HG03196 (cell line): ENCODE measurements at regions not wholly inside any gene's neighbourhood (a gene's known extent, or its start where the extent isn't known, plus 50 kb on each side); places are given as distances from the start of the nearest gene placed in this dataset.

Experiments
- ATAC-seq: cut with Tn5 transposase; IDR thresholded peaks from one replicate; pipeline ENCODE4 v1.9.1; 2021; ENCODE audit not compliant: unreplicated experiment

GRCh38 chr3:178259703-178260102 is 276.5 kb upstream of the KCNMB2 start:
- no peak for ATAC-seq

- no peak for ATAC-seq
These were observed 275.2 kb upstream of the KCNMB2 start for GRCh38 chr3:178260887-178261565.

GRCh38 chr3:178263236-178263916 is 272.9 kb upstream of the KCNMB2 start:
- no peak for ATAC-seq

GRCh38 chr3:178267158-178267844 is 268.9 kb upstream of the KCNMB2 start:
- no peak for ATAC-seq

- no peak for ATAC-seq
These were observed 265.4 kb upstream of the KCNMB2 start for GRCh38 chr3:178270838-178271237.

GRCh38 chr3:178271740-178272387 is 264.4 kb upstream of the KCNMB2 start:
- no peak for ATAC-seq

GRCh38 chr3:178272841-178273240 is 263.4 kb upstream of the KCNMB2 start:
- ATAC-seq: no peak

GRCh38 chr3:178274711-178275110 is 261.5 kb upstream of the KCNMB2 start:
- no peak for ATAC-seq

GRCh38 chr3:178275311-178275710 is 260.9 kb upstream of the KCNMB2 start:
- no peak for ATAC-seq

GRCh38 chr3:178275793-178276192 is 260.4 kb upstream of the KCNMB2 start:
- ATAC-seq: no peak

GRCh38 chr3:178277605-178278004 is 258.6 kb upstream of the KCNMB2 start:
- no peak for ATAC-seq

GRCh38 chr3:178283561-178283960 is 252.7 kb upstream of the KCNMB2 start:
- ATAC-seq: no peak

GRCh38 chr3:178284181-178284580 is 252.1 kb upstream of the KCNMB2 start:
- ATAC-seq: no peak

GRCh38 chr3:178288074-178288473 is 248.2 kb upstream of the KCNMB2 start:
- no peak for ATAC-seq

- no peak for ATAC-seq
These were observed 246.6 kb upstream of the KCNMB2 start for GRCh38 chr3:178289544-178290160.

GRCh38 chr3:178291574-178292370 is 244.5 kb upstream of the KCNMB2 start:
- ATAC-seq: no peak

GRCh38 chr3:178295292-178295912 is 240.8 kb upstream of the KCNMB2 start:
- no peak for ATAC-seq

- no peak for ATAC-seq
These were observed 239.0 kb upstream of the KCNMB2 start for GRCh38 chr3:178297199-178297598.

- ATAC-seq: no peak
These were observed 238.5 kb upstream of the KCNMB2 start for GRCh38 chr3:178297740-178298139.

GRCh38 chr3:178300441-178300959 is 235.7 kb upstream of the KCNMB2 start:
- no peak for ATAC-seq
